ENCODE measurements at regions not wholly inside any gene's neighbourhood (a gene's known extent, or its start where the extent isn't known, plus 50 kb on each side); places are given as distances from the start of the nearest gene placed in this dataset.

DNA sequence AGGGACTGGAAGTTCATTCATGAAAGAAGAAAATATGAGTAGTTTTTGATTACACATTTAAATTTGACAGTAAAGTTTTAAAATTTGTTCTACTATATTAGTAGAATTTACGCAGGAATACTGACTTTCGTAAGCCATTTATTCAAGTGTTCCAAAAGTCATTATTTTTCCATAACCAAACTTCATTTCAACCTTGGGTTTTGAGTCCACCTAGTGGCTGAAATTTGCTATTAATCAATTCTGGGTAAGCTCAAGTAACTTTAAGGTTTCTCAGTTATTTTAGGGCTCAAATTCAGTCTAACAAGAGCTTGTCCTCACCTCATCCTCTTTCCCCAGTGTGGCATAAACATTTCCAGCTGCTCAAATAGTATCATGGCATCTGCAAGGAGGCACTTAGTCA lies 175.4 kb downstream of the SH3BGRL start:
- no peak for TF ChIP-seq SUZ12 (IDR thresholded peaks at IDR 0.05; ENCODE audit: extremely low read depth, insufficient read depth, insufficient read length)
- no peak for TF ChIP-seq YY1 (IDR thresholded peaks at IDR 0.05; ENCODE audit: insufficient read depth, insufficient read length)
- no peak for TF ChIP-seq ZNF274 (IDR thresholded peaks at IDR 0.05; ENCODE audit: low read depth, low read length)
